ENCODE measurements at regions not wholly inside any gene's neighbourhood (a gene's known extent, or its start where the extent isn't known, plus 50 kb on each side); places are given as distances from the start of the nearest gene placed in this dataset.

DNA sequence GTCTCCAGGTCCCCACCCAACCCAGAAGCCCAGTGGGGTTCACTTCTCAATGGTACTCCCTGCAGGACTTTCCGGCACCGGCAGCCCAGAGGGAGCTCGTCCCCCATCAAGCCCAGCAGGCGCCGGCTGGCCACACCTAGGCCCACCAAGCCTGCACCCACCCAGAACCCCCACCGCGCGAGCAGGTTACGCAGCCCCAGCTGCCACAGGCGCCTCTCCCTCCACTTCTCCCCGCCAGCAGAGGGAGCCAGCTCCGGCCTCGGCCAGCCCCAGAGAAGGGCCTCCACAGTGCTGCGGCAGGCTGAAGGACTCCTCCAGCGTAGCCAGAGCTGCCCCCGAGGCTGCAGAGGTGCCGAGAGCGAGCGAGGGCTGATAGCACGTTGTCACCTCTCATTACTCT is 722.3 kb downstream of the PLA2G4A start:
- TF ChIP-seq, protein P1, sequence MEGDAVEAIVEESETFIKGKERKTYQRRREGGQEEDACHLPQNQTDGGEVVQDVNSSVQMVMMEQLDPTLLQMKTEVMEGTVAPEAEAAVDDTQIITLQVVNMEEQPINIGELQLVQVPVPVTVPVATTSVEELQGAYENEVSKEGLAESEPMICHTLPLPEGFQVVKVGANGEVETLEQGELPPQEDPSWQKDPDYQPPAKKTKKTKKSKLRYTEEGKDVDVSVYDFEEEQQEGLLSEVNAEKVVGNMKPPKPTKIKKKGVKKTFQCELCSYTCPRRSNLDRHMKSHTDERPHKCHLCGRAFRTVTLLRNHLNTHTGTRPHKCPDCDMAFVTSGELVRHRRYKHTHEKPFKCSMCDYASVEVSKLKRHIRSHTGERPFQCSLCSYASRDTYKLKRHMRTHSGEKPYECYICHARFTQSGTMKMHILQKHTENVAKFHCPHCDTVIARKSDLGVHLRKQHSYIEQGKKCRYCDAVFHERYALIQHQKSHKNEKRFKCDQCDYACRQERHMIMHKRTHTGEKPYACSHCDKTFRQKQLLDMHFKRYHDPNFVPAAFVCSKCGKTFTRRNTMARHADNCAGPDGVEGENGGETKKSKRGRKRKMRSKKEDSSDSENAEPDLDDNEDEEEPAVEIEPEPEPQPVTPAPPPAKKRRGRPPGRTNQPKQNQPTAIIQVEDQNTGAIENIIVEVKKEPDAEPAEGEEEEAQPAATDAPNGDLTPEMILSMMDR (conservative IDR thresholded peaks at IDR 0.05), result no peak
- no peak for TF ChIP-seq EZH2 (IDR thresholded peaks at IDR 0.05; ENCODE audit: low read depth)

Measured in PC-9 (cell line).